ENCODE measurements at regions not wholly inside any gene's neighbourhood (a gene's known extent, or its start where the extent isn't known, plus 50 kb on each side); places are given as distances from the start of the nearest gene placed in this dataset.
A peak's percentile ranks its signal among the peaks of the same experiment; 100 is the strongest.

- Histone ChIP-seq H3K4me1 (replicated peaks in 1 of 2) (peaks cover 20 to 25% of the 10 kb centered on the region in 2 donors), H3K9me3 (replicated peaks in 1 of 3) (no peaks in the 10 kb centered on the region), H3K27me3 (no peaks in the 10 kb centered on the region), H3K4me3 (no peak overlapping the region), H3K36me3 (replicated peaks in 1 of 2) (no peaks in the 10 kb centered on the region), H3K27ac (peak overlapping the region in 1 of 5 donors; percentile 73)
- intact Hi-C loops (cut with DNase I), result no loop called here
- DNase-seq, result no peak
- TF ChIP-seq POLR2A (IDR thresholded peaks at IDR 0.05) (no peak), CTCF (IDR thresholded peaks at IDR 0.05) (no peak)
- 76 to 84% (median 78%) methylated on average over 3 of the region's 3 CpGs for WGBS, 4 donors
Observed at GRCh38 chr3:177752831-177753230, 555.5 kb upstream of the TBL1XR1 start.

DNA sequence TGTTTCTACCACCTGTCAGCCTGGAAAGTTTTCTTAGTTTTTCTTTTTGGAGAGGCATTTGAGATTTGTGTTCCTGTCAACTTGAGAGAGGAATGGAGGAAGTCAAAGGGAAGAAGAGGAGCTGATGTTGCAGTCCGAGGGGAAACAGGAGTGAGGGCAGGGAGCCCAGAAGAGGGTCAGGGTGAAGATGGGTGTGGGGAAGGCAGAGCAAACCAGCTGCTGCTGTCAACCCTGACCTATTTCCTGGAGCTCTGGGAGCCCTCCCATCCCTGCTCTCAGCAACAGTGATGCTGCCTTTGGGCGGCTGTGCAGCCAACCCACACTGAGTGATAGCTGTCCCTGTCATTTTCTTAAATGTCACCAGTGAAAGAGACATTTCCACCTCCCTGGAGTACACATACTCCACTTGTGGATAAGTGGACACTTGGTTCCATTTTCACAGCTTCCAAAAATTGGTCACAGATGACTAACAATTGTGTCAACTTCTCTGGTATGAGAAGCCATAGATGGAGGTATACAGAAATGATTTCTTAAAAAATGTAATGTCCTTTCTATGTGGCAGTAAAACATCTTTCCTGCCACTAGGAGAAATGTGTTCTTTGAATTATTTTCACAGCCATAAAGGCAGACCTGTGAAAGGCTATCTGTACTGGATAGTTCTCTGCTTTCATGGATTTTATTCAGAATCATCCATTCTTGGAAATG, 556.3 kb upstream of the TBL1XR1 start:
- no peak for TF ChIP-seq CTCF (IDR thresholded peaks at IDR 0.05)
- no peak for TF ChIP-seq POLR2A (IDR thresholded peaks at IDR 0.05)
- WGBS, 4 donors, result 2 to 14% (median 10%) methylated on average over 1 to 2 of the region's 2 CpGs
- intact Hi-C loops (cut with DNase I), result no loop called here

GRCh38 chr3:177754508-177754921, 557.2 kb upstream of the TBL1XR1 start:
- 41 to 57% (median 46%) methylated on average over 4 of the region's 4 CpGs for WGBS, 4 donors
- intact Hi-C loops (cut with DNase I), result no loop called here
- Histone ChIP-seq H3K4me3 (no peak overlapping the region), H3K27ac (peak overlapping the region; percentile 47 to 90 (median 73)), H3K4me1 (replicated peaks in 1 of 2) (peaks cover 27 to 38% of the 10 kb centered on the region in 2 donors), H3K27me3 (no peaks in the 10 kb centered on the region), H3K36me3 (replicated peaks in 1 of 2) (no peaks in the 10 kb centered on the region), H3K9me3 (replicated peaks in 1 of 3) (no peaks in the 10 kb centered on the region)
- DNase-seq, result peak; percentile 27 to 67 (median 55)
- TF ChIP-seq CTCF (IDR thresholded peaks at IDR 0.05) (no peak), POLR2A (IDR thresholded peaks at IDR 0.05) (no peak)

More for the DNA sequence above, 556.3 kb upstream of the TBL1XR1 start:
- Histone ChIP-seq H3K9me3 (replicated peaks in 1 of 3) (no peaks in the 10 kb centered on the region), H3K4me1 (replicated peaks in 1 of 2) (peaks cover 24 to 30% of the 10 kb centered on the region in 2 donors), H3K36me3 (replicated peaks in 1 of 2) (no peaks in the 10 kb centered on the region), H3K27ac (peak overlapping the region; percentile 51 to 90 (median 73)), H3K27me3 (no peaks in the 10 kb centered on the region), H3K4me3 (no peak overlapping the region)
- DNase-seq, result peak; percentile 50 to 82 (median 64)

GRCh38 chr3:177758126-177758525, 560.8 kb upstream of the TBL1XR1 start:
- H3K4me3 ChIP-seq, result no peak overlapping the region
- H3K4me1 ChIP-seq (replicated peaks in 1 of 2), result peaks cover 27 to 38% of the 10 kb centered on the region in 2 donors
- no peak for DNase-seq
- no peaks in the 10 kb centered on the region for H3K36me3 ChIP-seq (replicated peaks in 1 of 2)
- H3K9me3 ChIP-seq (replicated peaks in 1 of 3), result no peaks in the 10 kb centered on the region
- intact Hi-C loops (cut with DNase I), result no loop called here
- no peak overlapping the region for H3K27ac ChIP-seq
- no peak for TF ChIP-seq POLR2A (IDR thresholded peaks at IDR 0.05)
- no peak for TF ChIP-seq CTCF (IDR thresholded peaks at IDR 0.05)
- 39 to 84% (median 50%) methylated on average over 1 of the region's 1 CpG for WGBS, 4 donors
- no peaks in the 10 kb centered on the region for H3K27me3 ChIP-seq

Measured in adrenal gland (tissue), 9 donors.